K562 (cell line): ENCODE measurements at regions not wholly inside any gene's neighbourhood (a gene's known extent, or its start where the extent isn't known, plus 50 kb on each side); places are given as distances from the start of the nearest gene placed in this dataset.

Experiments
- ATAC-seq: fragments of 200-7000 bp; cut with Tn5 transposase; 3 replicates; pipeline ENCODE4 v1.9.1; 2020; ENCODE audit warnings: moderate library complexity
- BruUV-seq: library from RNA; stranded (reverse); fragments of 400-500 nt; replicated peaks from 2 replicates; lab custom pipeline; 2021; lab: Mats Ljungman, UMichigan
- CTCF ChIA-PET: fragments of 300-600 bp; formaldehyde crosslinking; extraction: SDS; loops from one replicate; lab custom pipeline; 2021; ENCODE audit warnings: low intra/inter-chr PET ratio; lab: Yijun Ruan, JAX
- POLR2A ChIA-PET: fragments of 300-600, 350-650 bp; sonication (Branson Sonifier 250); formaldehyde crosslinking; extraction: SDS; loops from one replicate; lab custom pipeline; 2021; ENCODE audit warnings: antibody characterized with exemption, inconsistent platforms; lab: Yijun Ruan, JAX
- DNase-seq, 4 experiments: peaks; one replicate each; pipeline versions ENCODE4 v3.0.0 to v3.0.0-alpha.2; 2011 to 2018; ENCODE audit warnings: low spot score in 3 of 4, mixed read lengths in 3 of 4; ENCODE audit errors: extremely low read depth in 1 of 4
- FAIRE-seq: peaks from 2 replicates; lab custom pipeline; 2011; peaks lifted over from hg19 to GRCh38; lab: Jason Lieb, UNC
- H2AFZ ChIP-seq: 2 replicates; pipeline ENCODE4 v1.6.0; 2011; ENCODE audit warnings: low read depth, low read length, control low read depth, inconsistent platforms
- H3K27ac ChIP-seq: fragments of 200-600 bp; 3 replicates; pipeline ENCODE4 v1.8.0; 2011; ENCODE audit warnings: low read depth, mild to moderate bottlenecking, control low read depth, inconsistent platforms, low read length, moderate library complexity, mixed read lengths; ENCODE audit errors: extremely low read depth
- H3K27me3 ChIP-seq, 2 experiments: fragments of 300-600 bp in 1 of 2; 2 replicates in 1 of 2; 3 replicates in 1 of 2; pipeline versions ENCODE4 v1.6.0 to v1.8.0; 2011; ENCODE audit warnings: inconsistent platforms in 2 of 2, low read length in 2 of 2, mild to moderate bottlenecking in 1 of 2, mixed read lengths in 1 of 2, moderate library complexity in 1 of 2; ENCODE audit not compliant: control insufficient read depth in 2 of 2, insufficient read depth in 2 of 2
- H3K36me3 ChIP-seq: fragments of 300-600 bp; 3 replicates; pipeline ENCODE4 v1.8.0; 2011; ENCODE audit warnings: mild to moderate bottlenecking, low read length, inconsistent platforms; ENCODE audit not compliant: control insufficient read depth, insufficient read depth
- H3K4me1 ChIP-seq, 2 experiments: fragments of 200-600 bp in 1 of 2; replicated peaks in 1 of 2; 2 replicates in 1 of 2; 3 replicates in 1 of 2; pipeline versions ENCODE4 v1.5.1 to v1.8.0; 2011; ENCODE audit warnings: inconsistent platforms in 2 of 2, low read length in 2 of 2, mild to moderate bottlenecking in 1 of 2, mixed read lengths in 1 of 2, moderate library complexity in 1 of 2; ENCODE audit not compliant: control insufficient read depth in 2 of 2, insufficient read depth in 2 of 2
- H3K4me2 ChIP-seq: 2 replicates; pipeline ENCODE4 v1.6.1; 2011; ENCODE audit warnings: low read length, control low read depth, inconsistent platforms, mixed read lengths; ENCODE audit not compliant: insufficient read depth
- H3K4me3 ChIP-seq: fragments of 200-600 bp; sonication (generic), shearing (Covaris generic); 2 replicates; pipeline ENCODE4 v1.5.1; 2016; ENCODE audit warnings: control low read depth, inconsistent platforms
- H3K79me2 ChIP-seq: fragments of 200-600 bp; 3 replicates; pipeline ENCODE4 v1.8.0; 2011; ENCODE audit warnings: low read length, inconsistent platforms; ENCODE audit not compliant: control insufficient read depth, insufficient read depth
- H3K9ac ChIP-seq, 2 experiments: 2 replicates each; pipeline versions ENCODE4 v1.6.0 to v1.6.1; 2011; ENCODE audit warnings: low read depth in 2 of 2, low read length in 2 of 2, control low read depth in 1 of 2, inconsistent platforms in 1 of 2, mild to moderate bottlenecking in 1 of 2, mixed read lengths in 1 of 2; ENCODE audit not compliant: insufficient read depth in 1 of 2
- H3K9me1 ChIP-seq: one replicate; pipeline ENCODE4 v1.6.0; 2011; ENCODE audit warnings: inconsistent platforms, mild to moderate bottlenecking, low read length, moderate library complexity; ENCODE audit not compliant: control insufficient read depth, insufficient read depth
- H3K9me3 ChIP-seq: replicated peaks from 2 replicates; pipeline ENCODE4 v1.5.1; 2011; ENCODE audit warnings: low read depth, low read length, inconsistent platforms; ENCODE audit not compliant: control insufficient read depth, insufficient read depth
- H4K20me1 ChIP-seq: replicated peaks from 2 replicates; pipeline ENCODE4 v1.6.1; 2011; ENCODE audit warnings: low read length, inconsistent platforms, mixed read lengths; ENCODE audit not compliant: control insufficient read depth, insufficient read depth
- ARHGAP35 ChIP-seq: fragments of 450-650 bp; IDR thresholded peaks from 2 replicates; pipeline ENCODE4 v1.6.1; 2018; ENCODE audit not compliant: partially characterized antibody
- BRD9 ChIP-seq: fragments of 450-650 bp; IDR thresholded peaks from 2 replicates; pipeline ENCODE4 v1.6.1; 2018; ENCODE audit warnings: low read depth; ENCODE audit not compliant: partially characterized antibody
- FOS ChIP-seq: IDR thresholded peaks from 3 replicates; pipeline ENCODE4 v1.6.1; 2011; ENCODE audit not compliant: insufficient read length; ENCODE audit errors: extremely low read depth
- NCOR1 ChIP-seq: fragments of 450-650 bp; IDR thresholded peaks from 2 replicates; pipeline ENCODE4 v1.6.1; 2016; ENCODE audit warnings: mild to moderate bottlenecking, moderate library complexity
- PPARD ChIP-seq: fragments of 250-450 bp; sonication (Bioruptor Pico); IDR thresholded peaks from 2 replicates; pipeline ENCODE4 v1.8.0; 2022; ENCODE audit warnings: inconsistent platforms, mild to moderate bottlenecking, moderate library complexity
- SMAD1 ChIP-seq: fragments of 150-350 bp; IDR thresholded peaks from 2 replicates; pipeline ENCODE4 v1.6.1; 2014; ENCODE audit warnings: low read length, low read depth; ENCODE audit not compliant: partially characterized antibody
- TAF15 ChIP-seq: fragments of 200-400 bp; formaldehyde crosslinking; IDR thresholded peaks from 2 replicates; pipeline ENCODE4 v1.6.1; 2017; ENCODE audit warnings: mild to moderate bottlenecking, low read depth, low read length, moderate library complexity
- TCF7L2 ChIP-seq: fragments of 150-350 bp; IDR thresholded peaks from 2 replicates; pipeline ENCODE4 v1.6.1; 2016; ENCODE audit warnings: low read depth, mild to moderate bottlenecking, low read length, moderate library complexity
- YBX1 ChIP-seq: fragments of 450-650 bp; IDR thresholded peaks from 2 replicates; pipeline ENCODE4 v1.7.1; 2016; ENCODE audit warnings: mild to moderate bottlenecking
- ZNF707 ChIP-seq: fragments of 250-450 bp; sonication (Bioruptor Pico); conservative IDR thresholded peaks from 2 replicates; pipeline ENCODE4 v1.8.0; 2022; ENCODE audit warnings: inconsistent platforms, mild to moderate bottlenecking, moderate library complexity
- WGBS: fragments of 100-300 bp; shearing (Covaris generic); methylation state at CpG from one replicate; pipeline ENCODE4 v1.1.6; 2016; ENCODE audit warnings: low coverage, mixed read lengths; ENCODE audit not compliant: insufficient coverage; ENCODE audit errors: missing lambda C conversion rate; 5-methylcytosine and 5-hydroxymethylcytosine counted together
- in situ Hi-C: fragments of 300-500 bp; cut with MboI; formaldehyde crosslinking; loops from 4 replicates; pipeline ENCODE4 v1.15.0; 2018; ENCODE audit warnings: inconsistent platforms, mixed read lengths
- intact Hi-C: fragments of 100-400 bp; cut with micrococcal nuclease; formaldehyde crosslinking; loops from 2 replicates; pipeline ENCODE4 v1.14.2; 2022
- TF ChIP-seq, protein P1 (sequence below), 2 experiments: IDR thresholded peaks; 2 replicates each; pipeline ENCODE4 v1.6.1; 2012; ENCODE audit warnings: improper control_type of control experiment in 2 of 2, low read depth in 2 of 2, low read length in 2 of 2, borderline replicate concordance in 1 of 2
- TF ChIP-seq, protein P2 (sequence below): sonication (generic); IDR thresholded peaks from 2 replicates; pipeline ENCODE4 v1.6.1; 2016
- TF ChIP-seq, protein P3 (sequence below), 2 experiments: fragments of 450-650 bp; IDR thresholded peaks; 2 replicates each; pipeline ENCODE4 v1.6.1; 2016

DNA sequence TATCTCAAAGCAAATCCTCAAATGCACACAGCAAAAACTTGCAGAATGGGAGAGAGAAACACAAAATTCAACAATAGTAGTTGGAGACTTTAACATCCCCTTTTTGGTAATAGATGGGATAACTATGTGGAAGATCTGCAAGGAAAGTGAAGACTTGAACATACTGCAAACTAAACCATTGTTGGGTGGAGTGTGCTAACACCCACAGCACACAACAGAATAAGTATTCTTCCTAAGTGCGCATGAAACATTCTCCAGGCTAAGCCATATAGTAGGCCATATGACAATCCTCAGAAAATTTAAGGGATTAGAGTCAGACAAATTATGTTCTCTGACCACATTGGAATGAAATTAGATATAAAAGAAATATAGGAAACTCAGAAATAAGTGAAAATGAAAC is 230.6 kb downstream of the FBXO15 start:
- Histone ChIP-seq H3K27ac (no peak overlapping the region), H3K4me2 (no peak overlapping the region), H3K36me3 (no peaks in the 10 kb centered on the region), H3K4me1 (no peaks in the 10 kb centered on the region), H3K9ac (no peak overlapping the region), H3K4me3 (no peak overlapping the region), H4K20me1 (no peaks in the 10 kb centered on the region), H2AFZ (no peak overlapping the region), H3K79me2 (no peaks in the 10 kb centered on the region), H3K9me1 (no peaks in the 10 kb centered on the region), H3K27me3 (no peaks in the 10 kb centered on the region), H3K9me3 (no peaks in the 10 kb centered on the region)
- CTCF ChIA-PET = no interaction called here
- intact Hi-C loops = no loop called here
- ATAC-seq (no peak), DNase-seq (no peak), FAIRE-seq (no peak)
- WGBS = 0% methylated on average over 1 of the region's 1 CpG
- in situ Hi-C loops = no loop called here
- BruUV-seq = no TSS peak
- POLR2A ChIA-PET = interaction anchor here (0.6 kb wide), 1 partner anchor 757 kb away, joined by 4 read pairs; no protein-coding TSS in a partner anchor
- no peak for TF ChIP-seq TCF7L2
- no peak for TF ChIP-seq SMAD1
- TF ChIP-seq, protein P1, sequence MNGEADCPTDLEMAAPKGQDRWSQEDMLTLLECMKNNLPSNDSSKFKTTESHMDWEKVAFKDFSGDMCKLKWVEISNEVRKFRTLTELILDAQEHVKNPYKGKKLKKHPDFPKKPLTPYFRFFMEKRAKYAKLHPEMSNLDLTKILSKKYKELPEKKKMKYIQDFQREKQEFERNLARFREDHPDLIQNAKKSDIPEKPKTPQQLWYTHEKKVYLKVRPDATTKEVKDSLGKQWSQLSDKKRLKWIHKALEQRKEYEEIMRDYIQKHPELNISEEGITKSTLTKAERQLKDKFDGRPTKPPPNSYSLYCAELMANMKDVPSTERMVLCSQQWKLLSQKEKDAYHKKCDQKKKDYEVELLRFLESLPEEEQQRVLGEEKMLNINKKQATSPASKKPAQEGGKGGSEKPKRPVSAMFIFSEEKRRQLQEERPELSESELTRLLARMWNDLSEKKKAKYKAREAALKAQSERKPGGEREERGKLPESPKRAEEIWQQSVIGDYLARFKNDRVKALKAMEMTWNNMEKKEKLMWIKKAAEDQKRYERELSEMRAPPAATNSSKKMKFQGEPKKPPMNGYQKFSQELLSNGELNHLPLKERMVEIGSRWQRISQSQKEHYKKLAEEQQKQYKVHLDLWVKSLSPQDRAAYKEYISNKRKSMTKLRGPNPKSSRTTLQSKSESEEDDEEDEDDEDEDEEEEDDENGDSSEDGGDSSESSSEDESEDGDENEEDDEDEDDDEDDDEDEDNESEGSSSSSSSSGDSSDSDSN (IDR thresholded peaks at IDR 0.05; ENCODE audit: borderline replicate concordance in 1 of 2, low read depth in 2 of 2, low read length in 2 of 2) = no peak
- no peak for TF ChIP-seq YBX1
- no peak for TF ChIP-seq PPARD (CRISPR knock-in tag)
- TF ChIP-seq ZNF707 = no peak
- no peak for TF ChIP-seq ARHGAP35
- no peak for TF ChIP-seq BRD9
- TF ChIP-seq FOS = no peak
- no peak for TF ChIP-seq NCOR1
- no peak for TF ChIP-seq TAF15
- TF ChIP-seq, protein P2, sequence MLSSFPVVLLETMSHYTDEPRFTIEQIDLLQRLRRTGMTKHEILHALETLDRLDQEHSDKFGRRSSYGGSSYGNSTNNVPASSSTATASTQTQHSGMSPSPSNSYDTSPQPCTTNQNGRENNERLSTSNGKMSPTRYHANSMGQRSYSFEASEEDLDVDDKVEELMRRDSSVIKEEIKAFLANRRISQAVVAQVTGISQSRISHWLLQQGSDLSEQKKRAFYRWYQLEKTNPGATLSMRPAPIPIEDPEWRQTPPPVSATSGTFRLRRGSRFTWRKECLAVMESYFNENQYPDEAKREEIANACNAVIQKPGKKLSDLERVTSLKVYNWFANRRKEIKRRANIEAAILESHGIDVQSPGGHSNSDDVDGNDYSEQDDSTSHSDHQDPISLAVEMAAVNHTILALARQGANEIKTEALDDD = no peak
- TF ChIP-seq, protein P3, sequence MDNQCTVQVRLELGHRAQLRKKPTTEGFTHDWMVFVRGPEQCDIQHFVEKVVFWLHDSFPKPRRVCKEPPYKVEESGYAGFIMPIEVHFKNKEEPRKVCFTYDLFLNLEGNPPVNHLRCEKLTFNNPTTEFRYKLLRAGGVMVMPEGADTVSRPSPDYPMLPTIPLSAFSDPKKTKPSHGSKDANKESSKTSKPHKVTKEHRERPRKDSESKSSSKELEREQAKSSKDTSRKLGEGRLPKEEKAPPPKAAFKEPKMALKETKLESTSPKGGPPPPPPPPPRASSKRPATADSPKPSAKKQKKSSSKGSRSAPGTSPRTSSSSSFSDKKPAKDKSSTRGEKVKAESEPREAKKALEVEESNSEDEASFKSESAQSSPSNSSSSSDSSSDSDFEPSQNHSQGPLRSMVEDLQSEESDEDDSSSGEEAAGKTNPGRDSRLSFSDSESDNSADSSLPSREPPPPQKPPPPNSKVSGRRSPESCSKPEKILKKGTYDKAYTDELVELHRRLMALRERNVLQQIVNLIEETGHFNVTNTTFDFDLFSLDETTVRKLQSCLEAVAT (IDR thresholded peaks at IDR 0.05) = no peak
